NCI-H526 (cell line): ENCODE measurements at regions not wholly inside any gene's neighbourhood (a gene's known extent, or its start where the extent isn't known, plus 50 kb on each side); places are given as distances from the start of the nearest gene placed in this dataset.

Source experiments
- DNase-seq, 2 experiments: peaks; one replicate each; lab custom pipeline; 2025; lab: John Stamatoyannopoulos, UW

DNA sequence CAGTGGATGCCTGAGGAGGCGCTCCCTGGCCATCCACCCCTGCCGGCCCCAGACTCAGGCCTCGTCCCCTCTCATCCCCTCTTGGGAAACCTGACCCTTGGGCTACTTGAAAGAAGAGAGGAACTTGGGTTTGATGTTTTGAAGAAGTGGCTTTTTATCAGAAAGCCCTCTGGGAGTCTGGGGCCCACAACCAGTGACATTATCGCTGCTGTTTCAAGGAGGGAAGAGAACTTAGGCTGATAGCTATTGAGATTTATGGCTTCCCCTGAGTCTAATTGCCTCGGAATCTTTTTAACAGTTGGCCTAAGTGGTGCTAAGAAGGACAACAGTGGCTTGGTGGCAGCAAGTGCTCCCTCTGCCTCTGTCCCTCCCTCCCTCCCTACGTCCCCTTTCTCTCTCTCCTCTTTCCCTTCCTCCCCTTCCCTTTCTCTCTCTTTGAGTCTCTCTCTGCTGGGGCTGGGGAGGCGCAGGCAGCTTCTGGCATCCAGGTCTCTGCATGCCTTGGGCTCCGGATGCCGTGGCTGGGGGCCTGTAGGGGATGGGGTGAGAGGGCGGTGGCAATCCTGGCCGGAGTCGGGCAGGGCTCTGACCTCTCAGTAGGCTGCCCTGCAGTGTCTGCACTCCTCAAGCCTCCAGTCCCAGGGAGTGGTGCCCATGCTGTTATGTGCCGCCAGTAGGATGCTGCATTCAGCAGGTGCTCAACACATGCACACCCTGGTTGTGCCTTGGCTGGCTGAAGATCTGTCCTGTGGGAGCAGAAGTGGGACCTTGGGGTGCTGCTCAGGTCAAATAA, 49.6 kb upstream of the RXRA start:
- no peak for DNase-seq
